ENCODE measurements at regions not wholly inside any gene's neighbourhood (a gene's known extent, or its start where the extent isn't known, plus 50 kb on each side); places are given as distances from the start of the nearest gene placed in this dataset.

DNA sequence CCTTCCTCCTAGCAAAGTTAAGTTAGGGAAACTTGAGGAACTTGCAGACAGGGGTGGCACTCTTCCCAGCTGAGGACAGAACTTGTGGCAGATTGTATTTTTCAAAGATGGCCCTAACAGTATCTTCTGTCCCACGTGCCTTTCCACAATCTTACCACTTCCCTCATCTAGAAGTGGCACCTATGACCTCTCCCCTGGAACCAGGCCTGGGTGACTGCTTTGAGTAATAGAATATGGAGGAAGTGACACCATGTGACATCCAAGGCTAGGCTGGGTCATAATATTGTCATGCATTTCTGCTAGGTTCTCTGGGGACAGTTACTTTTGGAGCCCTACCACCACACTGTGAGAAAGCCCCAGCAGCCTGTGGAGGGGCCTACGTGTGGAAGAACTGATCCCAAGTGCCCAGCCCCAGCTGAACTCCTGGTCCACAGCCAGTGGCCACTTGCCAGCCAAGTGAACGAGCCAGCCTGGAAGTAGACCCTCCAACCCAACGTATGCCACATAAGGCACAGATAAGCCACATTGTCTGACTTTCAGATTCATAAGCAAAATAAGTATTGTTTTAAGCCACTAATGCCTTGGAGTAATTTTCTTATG, 193.7 kb downstream of the PTPN20 start:
- no peak for DNase-seq (ENCODE audit: low read depth in 2 of 2)

DNA sequence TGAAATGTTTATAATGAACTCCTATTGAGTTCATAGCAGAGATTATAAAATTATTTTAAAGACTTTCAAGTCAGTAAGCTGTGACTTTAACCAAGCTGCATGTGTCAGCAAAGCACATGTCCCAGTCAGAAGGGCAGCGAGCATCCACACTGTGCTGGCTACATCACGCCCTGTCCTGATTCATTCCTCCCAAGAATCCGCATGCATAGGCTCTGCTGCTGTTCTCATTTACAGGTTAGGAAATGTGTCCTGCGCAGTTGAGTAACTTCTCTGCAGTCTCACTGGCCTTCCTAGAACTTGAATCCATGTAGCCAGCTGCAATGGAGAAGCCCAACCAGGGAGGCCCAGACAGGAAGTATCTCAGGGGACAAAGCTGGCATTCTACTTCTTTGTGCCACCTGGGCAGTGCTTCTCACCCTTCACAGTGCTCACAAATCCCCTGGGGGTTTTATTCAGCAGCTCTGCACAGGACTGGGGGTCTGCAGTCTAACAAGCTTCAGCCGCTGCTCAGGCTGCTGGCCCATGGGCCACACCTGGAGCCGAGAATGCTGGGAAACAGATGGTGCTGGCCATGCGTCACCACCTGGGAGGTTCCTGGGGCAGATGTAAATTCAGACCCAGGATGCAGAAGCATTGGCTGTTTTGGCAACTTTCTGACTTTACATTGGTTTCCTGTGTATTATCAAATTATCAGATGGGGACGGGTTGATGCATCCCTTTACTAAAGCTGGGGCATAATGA, 192.8 kb upstream of the GDF10 start:
- no peak for DNase-seq (ENCODE audit: low read depth in 2 of 2)

DNA sequence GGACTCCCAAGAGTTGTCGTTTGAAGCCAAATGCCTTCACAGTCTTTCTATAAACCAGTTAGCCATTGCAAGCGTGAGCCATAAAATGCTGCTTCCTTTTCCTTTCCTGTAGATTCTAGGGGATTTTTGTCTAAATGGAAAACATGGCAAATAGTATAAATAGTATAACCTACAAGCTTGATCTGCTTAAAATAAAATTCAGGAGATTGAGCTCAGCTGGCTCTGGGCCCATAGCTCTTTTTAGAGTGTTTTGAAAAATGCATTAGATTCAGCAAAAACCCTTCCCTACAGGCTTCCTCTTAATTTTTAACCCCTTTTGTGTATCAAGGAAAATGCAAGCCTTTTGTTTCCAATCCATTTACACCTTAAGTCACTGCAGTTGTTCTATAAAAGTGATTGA, 190.1 kb upstream of the GDF10 start:
- DNase-seq (ENCODE audit: low read depth in 2 of 2): no peak

DNA sequence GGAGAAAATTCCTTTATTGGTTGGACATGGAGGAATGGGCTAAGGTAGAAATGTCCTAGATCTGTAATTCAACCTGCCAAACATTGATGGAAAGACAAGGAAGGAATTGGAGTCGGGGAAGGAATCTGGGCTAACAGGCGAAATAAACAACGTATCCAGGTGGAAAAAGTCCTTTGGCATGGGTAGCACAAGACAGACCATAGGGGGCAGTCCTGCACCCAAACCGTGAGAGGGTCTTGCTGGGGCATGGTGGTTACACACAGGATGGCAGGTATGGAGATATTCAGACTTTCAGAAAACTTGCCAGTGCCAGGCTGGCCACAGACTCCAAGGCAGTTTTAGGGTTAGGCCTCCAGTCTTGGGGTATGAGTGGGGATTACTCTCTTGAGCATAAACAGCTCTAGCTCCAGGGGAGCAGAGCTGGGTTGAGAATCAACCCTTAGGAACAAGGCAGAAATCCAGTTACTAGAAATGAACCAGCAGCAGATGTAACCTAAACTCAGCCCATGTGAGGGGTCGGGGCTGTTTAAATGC, 188.6 kb upstream of the GDF10 start:
- DNase-seq (ENCODE audit: low read depth in 2 of 2): no peak

DNA sequence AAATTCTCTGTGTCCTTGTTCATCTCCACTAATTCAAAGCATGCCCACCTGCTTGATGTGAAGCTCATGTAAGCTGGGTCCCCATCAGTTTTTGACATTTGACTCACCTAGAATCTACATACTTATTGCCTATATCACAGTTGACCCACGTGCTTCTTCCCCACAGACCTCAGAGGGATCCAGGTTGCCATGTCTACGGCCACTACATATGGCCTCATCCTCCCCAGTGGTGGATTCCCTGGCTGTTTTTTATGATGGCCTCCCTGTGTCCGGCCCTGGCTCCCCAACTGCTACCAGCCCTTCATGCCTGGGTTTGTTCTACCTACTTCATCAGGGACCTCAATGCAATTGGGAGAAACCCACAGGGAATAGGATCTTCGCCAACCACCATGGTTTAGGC, 187.4 kb upstream of the GDF10 start:
- DNase-seq (ENCODE audit: low read depth in 2 of 2): no peak

DNA sequence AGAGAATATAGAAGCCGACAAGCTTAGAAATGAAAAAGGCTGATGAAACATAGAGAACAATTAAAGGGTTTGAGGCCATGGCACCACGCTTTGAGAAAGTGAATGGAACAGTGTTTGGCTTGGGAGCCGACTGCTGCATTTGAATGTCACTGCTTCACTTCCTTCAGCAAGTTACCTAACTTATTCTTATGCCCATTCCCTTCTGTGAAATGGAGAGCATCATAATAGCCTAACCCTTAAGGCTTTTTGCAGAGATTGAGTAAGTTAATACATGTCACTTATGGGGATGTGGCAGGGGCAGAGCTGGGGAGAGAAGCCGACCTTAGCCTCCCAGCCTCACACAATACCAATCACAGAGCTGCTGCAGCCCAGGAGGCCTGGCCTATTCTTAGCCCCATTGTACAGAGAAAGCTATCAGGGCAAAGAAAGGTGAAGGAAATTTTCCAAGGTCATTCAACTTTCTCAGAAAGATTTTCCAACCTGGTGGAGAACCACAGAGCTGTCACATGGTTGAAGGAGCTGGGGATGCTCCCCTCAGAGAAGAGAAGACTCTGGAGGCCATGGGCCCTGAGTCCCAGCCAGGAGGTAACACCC, 186.0 kb upstream of the GDF10 start:
- no peak for DNase-seq (ENCODE audit: low read depth in 2 of 2)

DNA sequence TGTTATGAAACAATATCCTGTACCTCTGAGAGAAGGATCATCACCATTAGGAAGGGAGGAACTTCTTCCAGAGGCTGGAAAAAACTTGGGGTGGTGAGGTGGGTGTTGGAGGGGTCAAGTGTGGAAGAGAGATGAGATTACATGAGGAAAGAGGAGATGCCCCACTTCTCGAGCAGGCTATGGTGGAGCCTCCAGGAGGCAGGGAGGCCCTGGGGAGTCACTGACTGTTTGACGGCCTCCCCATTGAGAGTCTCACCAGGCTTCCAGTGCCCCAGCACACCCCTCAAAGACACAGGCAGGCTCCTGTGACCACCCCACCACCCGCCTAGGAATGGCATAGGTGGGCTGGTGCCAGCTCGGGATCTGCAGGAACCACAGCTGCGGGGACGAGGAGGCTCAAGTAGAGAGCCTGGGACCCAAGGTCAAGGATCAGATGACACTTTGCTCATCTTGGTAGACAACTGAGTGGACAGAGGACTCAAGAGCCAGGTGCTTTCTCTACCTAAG, 185.3 kb upstream of the GDF10 start:
- DNase-seq (ENCODE audit: low read depth in 2 of 2): no peak

DNA sequence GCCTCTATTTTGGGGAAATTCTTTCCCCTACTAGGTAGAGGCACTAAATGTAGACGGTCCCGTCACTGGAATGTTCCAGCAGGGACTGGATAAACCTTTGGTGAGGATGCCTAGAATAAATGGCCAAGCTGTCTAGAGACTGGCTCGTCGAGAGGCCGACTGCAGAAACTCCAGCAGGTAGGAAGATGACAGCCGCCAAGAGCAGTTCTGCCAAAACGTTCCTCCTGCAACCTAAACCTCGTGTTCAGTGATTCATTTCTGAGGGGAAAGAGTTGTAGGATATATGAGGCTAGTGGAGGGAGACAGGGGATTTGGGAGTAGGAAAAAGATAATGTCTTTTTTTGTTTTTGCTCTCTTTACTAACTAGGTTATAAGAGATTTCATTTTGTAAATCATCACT, 184.7 kb upstream of the GDF10 start:
- DNase-seq (ENCODE audit: low read depth in 2 of 2): no peak

DNA sequence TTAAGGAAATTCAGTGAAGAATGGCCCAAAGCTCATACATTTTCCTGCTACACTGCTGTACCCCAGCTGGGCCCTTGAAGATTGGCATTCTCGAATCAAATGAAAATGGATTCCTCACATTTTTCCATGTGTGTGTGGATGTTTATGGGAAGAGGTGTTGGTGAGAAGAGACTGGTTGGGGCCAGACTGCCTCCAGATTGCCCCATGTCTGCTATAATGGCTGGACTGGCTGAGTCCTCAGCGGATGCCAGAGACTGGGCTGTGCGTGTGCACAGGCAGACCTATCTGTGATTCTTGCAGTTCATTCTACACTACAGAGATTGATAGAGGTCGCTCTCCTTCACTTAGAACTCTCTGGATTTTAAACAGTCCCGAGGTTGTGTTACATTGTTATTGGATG, 183.6 kb upstream of the GDF10 start:
- DNase-seq (ENCODE audit: low read depth in 2 of 2): no peak

DNA sequence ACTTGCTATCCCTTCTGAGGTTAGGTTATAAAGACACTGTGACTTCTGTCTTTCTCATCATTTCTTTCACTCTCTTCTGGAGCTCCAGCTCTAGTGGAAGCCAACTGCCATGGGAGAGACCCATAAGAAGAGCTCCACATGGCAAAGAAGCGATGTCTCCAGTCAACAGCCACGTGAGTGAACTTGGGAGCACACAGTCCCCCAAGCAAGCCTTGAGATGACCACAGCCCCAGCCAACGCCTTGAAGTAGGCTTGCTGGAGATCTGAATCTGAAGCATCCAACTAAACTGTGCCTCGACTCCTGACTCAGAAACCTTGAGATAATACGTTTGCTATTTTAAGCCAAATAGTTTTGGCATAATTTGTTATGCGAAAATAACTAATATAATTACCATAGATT, 181.7 kb upstream of the GDF10 start:
- DNase-seq (ENCODE audit: low read depth in 2 of 2): no peak

DNA sequence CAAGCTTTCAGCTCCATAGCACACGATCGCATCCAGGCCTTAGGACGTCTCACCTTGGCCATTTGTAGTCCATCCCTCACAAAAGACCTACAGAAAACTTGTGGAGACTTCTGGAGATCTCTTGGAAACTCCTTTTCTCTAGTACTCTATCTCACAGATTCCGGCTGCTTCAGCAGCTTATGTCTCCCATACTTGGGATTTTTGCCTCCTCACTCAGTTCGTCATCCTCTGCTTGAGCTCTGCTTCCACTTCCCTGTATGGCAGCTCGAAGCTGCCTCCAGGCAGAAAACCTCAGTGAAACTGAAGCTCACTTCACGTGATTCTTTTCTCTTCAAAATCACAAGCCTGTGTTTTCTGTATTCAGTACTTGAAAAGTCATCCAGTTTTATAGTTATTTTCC, 178.7 kb upstream of the GDF10 start:
- DNase-seq (ENCODE audit: low read depth in 2 of 2): no peak

DNA sequence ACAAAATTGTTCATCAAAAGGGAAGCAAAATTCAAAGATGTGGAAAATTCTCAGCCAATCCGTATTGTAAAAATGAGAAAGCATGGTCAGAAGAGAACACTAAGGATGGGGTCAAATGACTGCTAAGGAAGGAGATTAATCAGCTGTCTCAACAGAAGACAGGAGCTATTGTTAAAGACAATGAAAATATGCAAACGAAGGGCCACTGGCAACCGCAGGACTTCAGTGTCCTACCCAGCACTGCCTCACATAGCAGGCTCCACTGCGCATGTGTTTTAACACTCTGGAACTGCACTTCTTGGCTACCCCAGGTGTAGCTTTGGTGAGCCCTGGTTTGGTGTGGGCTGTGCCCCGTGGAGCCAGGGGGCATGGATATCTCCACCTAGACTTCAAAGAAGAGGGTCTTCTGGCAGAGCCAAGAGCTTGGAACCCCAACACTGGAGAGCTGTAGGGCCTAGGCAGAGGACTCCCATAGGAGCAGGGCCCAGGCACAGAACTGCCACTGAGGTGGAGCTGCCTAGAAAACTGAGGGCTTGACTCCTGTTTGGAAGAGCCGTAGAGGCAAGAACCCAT, 176.2 kb upstream of the GDF10 start:
- DNase-seq (ENCODE audit: low read depth in 2 of 2): no peak

DNA sequence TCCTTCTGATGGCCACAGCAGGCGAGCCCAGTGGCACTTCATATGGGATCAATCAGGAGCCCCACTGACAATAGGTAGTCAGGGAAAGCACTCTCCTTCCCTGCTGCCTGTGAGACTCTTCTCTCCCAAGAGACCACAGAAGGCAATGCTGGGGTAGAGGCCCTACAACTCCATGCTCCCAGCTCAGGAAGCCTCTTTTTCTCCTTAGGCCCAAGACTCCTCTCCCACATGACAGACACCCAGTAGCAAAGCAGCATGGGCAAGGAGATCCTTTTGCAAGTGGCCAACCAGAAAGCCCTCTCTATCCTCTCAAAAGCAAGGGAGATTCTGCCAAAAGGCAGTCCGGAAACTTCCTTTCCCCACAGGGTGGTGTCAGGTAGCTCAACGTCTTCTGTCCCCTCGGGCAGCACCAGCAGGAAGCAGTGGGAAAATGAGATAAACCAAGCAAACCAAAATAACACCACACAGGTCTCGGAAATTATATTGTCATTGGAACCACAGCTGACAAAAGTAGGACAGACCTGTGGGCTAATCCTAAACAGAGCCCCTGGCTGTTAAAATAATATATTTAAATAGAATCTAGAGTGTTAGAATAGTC, 172.7 kb upstream of the GDF10 start:
- no peak for DNase-seq (ENCODE audit: low read depth in 2 of 2)

DNA sequence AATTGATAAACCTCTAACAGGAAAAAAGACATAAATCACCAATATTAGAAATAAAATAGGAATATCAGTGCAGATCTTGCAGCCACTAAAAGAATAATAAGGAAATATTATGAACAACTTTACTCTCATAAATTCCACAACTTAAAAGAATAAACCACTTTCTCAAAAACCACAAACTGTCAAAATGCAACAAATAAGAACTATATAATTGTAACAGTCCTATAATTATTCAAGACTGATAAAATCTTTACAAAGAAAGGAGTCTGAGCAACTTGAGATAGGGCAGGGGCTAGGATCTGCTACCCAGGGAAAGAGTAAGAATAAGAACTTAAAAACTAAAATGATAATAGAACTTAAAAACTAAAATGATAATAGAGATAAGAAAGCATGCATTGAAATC, 169.5 kb upstream of the GDF10 start:
- DNase-seq (ENCODE audit: low read depth in 2 of 2): no peak

DNA sequence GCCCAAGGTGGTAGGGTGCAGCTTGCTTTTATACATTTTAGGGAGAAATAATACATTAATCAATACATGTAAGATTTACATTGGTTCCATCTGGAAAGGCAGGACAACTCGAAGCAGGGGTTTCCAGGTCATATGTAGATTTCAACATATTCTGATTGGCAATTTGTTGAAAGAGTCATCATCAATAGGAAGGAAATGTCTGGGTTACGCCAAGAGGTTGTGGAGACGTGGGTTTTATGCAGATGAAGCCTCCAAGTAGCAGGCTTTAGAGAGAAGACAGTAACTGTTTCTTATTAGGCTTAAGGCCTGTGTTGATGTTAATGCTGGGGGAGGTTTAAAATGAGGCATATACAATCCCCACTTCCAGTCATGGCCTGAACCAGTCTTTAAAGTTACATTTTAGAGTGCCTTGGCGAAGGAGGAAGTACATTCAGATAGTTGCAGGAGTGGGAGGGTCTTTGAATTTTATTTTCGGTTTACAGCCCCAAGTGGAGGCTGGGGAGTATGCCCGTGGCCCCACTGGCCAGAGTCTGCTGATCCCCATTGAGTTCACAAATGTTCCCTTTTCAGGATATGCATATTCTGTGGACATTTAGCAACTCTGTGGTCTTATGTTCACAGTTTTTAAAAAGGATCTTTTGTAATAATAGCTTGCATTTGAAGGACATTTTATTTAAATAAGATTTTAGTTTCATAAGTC, 166.0 kb upstream of the GDF10 start:
- no peak for DNase-seq (ENCODE audit: low read depth in 2 of 2)

DNA sequence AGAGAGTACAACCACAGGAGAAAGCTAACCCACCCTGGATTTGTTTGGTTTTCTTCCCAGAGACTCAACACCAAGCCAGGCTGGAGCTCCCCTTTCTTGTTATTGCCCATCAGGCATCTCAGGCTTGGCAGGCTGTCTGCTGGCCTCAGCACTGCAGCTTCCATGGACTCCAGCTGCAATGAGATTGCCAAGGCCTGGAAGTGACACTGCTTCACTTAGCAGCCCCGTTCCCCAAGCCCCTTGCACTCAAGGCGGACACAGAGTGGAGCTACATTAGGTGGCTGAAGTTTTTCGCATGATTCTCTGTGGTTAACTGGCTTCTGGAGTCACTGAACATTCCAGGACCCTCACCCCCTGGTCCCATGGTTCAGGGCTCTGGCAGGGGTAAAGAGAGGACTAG, 163.1 kb upstream of the GDF10 start:
- DNase-seq (ENCODE audit: low read depth in 2 of 2): no peak

DNA sequence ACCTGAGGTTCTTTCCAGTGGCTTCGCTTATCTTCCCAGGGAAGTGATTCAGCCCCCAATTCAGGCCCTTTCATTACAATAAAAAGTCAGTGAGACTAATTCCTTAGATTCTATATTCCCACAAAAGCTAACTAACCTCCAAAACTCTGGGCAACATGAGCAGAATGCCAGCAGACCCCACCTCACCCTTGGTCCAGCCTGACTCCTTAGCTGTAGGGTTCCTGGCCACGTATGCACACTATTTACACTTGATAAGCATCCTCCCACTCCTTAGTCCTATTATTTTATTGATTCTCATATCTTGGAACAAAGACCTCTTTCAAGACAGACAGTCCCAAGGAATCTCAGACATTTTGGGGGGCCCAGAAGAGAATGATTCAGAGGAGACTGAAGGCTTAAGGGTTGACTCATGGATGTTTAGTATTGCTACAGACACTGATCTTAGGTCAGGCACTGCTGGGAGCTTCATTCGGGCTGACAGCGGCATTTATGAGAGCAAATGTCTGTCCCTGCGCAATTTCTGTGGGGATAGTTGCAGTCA, 162.6 kb upstream of the GDF10 start:
- peak; percentile 79 to 81 for DNase-seq (ENCODE audit: low read depth in 2 of 2)

DNA sequence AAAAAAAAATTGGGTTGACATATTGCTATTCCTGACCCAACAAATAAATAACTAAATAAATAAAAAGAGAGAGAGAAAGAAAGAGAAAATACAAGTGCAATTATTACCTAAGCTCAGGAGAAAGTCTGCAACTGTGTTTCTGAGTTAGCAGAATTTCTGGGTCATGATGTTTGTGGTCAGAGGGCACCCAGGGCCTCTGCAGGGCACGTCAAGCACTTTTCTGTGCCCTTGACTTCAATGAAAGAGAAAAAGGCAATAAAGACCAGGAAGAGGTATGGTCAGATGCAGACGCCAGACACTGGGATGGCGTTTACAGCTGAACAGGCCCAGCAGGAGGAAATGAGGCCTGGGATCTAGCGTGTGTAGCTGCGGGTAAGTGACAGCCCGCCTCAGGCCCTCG, 160.9 kb upstream of the GDF10 start:
- no peak for DNase-seq (ENCODE audit: low read depth in 2 of 2)

DNA sequence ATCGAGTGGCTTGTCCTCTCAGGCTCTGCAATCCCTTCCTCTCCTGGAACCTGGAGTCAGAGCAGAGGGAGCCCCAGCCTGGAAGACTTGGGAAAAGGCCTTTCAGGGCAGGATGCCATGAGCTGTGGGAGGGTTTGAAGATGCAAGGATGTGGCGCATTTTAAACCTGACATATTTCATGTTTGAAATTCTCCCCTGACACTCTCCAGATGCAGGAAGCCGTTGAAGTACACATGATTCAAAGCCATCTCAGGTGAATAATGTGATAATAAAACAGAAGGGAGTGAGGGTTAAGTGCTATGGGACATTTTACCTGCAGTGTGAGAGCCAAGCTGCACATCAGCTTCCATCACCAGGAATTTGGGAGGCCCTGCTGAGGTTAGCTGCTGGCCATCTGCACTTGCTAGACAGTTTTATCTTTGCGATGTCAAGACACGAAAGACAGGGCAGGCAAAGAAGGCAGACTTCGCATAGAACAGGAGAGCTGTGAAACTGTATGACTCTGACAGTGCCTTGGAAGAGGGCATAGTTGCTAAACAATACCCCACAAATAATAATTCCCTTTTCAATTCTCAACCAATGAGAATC, 159.1 kb upstream of the GDF10 start:
- DNase-seq (ENCODE audit: low read depth in 2 of 2): no peak

DNA sequence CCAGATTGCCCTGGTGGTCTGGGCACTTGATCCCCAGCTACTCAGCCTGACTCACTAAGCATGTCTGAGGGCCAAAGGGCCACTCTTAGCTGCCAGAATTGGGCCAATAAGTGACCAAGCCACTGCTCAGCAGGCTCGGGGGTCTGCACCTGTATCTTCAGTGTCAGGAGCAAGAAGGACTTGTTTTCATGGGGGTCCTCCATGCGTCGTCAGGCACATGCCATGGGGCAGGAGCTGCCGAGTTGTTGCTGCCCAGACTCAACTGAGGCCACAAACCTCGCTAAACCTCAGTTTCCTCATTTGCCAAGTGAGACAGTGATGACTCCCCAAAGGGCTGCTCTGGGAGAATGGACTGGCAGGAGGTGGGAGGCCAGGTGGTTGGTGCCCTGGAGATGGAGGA, 158.6 kb upstream of the GDF10 start:
- DNase-seq (ENCODE audit: low read depth in 2 of 2): no peak

DNA sequence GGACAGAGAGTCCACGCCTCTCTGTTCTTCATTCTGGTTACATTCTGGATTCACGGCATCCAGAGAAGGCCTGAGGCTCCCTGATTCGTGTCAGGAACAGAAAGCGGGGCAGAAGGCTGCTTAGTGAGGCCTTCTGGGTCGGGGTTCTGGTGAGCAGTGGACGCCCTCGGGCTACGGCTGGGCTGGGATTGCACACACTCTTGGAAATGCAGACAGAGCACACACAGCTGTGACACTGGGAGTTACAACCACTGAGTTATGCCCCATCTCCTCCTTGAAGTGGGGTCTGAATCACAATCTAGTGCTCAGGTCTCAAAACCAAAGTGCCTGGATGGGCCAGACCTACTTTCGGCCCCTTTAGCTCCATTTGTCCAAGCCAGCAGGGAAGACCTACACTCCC, 156.9 kb upstream of the GDF10 start:
- no peak for DNase-seq (ENCODE audit: low read depth in 2 of 2)
